ENCODE measurements at regions not wholly inside any gene's neighbourhood (a gene's known extent, or its start where the extent isn't known, plus 50 kb on each side); places are given as distances from the start of the nearest gene placed in this dataset.
"Not testable (repeated sequence)": the region's sequence is repeated elsewhere in the genome, so short reads cannot be mapped to it uniquely, and the experiment has no call there.

DNA sequence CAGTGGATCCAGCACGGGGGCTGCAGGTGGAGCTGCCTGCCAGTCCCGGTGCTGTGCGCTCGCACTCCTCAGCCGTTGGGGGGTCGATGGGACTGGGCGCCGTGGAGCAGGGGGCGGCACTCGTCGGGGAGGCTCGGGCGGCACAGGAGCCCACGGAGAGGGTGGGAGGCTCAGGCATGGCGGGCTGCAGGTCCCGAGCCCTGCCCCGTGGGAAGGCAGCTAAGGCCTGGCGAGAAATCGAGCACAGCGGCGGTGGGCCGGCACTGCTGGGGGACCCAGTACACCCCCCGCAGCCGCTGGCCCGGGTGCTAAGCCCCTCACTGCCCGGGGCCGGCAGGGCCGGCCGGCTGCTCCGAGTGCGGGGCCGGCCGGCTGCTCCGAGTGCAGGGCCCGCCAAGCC lies 52.3 kb upstream of the MARK1 start:
- DNase-seq: not testable (repeated sequence)

DNA sequence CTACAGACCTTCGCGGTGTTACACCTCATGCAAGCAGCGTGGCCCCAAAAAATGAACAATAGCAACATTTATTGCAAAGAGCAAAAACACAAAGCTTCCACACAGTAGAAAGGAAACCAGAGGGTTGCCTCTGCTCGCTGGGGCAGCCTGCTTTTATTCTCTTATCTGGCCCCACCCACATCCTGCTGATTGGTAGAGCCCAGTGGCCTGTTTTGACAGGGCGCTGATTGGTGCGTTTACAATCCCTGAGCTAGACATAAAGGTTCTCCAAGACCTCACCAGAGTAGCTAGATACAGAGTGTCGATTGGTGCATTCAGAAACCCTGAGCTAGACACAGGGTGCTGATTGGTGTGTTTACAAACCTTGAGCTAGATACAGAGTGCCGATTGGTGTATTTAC lies 52.8 kb upstream of the MARK1 start:
- DNase-seq: not testable (repeated sequence)

DNA sequence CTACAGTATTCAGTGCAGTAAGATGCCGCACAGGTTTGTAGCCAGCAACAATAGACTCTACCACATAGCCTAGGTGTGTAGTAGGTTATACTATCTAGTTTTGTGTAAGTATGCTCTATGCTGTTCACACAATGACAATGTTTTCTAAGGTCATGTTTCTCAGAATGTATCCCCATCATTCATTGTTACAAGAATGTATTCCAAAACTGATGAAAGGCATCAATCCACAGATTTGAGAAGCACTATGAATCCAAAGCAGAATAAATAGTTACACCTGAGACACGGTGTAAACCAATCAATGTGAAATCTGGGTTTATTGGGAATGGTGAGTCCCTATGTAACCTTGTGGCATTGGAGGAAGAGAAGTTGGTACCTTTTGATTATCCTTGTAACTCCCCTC lies 54.5 kb upstream of the MARK1 start:
- DNase-seq: no peak

DNA sequence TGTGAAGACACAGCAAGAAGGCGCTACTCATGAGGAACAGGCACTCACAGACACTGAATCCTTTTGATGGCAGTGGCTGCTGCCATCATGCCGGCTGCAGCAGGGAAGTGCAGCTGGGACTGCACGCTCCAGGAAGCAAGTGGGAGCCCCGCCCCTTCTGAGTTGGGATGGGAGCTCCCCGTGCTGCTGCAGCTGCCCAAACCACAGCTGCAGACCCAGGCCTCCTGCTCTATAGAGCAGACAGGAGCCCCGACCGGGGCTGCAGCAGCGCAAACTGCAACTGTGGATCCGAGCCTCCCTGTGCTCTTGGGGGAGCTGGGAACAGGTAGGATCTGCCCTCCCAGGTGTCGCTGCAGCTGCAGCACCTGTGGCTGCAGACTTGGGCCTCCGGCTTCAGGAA lies 65.2 kb upstream of the MARK1 start:
- no peak for DNase-seq

DNA sequence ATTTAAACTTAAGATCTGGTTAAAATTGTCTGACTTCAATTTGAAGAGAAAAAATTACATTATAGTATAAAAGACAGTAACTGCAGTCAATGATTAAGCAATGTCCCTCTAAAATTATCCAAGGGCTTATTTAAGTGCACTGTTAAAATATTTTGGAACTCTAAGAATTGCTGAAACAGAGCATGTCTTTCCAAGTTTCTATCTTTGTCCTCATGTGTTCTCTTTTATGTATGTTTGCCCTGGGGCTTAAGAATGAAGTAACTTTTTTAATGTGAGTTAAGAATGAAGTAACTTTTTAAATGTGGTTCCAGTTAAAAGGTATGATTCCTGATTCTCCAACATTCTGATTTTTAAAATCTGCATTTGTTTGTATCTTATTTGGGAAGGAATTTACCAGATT lies 69.0 kb upstream of the MARK1 start:
- DNase-seq: no peak

DNA sequence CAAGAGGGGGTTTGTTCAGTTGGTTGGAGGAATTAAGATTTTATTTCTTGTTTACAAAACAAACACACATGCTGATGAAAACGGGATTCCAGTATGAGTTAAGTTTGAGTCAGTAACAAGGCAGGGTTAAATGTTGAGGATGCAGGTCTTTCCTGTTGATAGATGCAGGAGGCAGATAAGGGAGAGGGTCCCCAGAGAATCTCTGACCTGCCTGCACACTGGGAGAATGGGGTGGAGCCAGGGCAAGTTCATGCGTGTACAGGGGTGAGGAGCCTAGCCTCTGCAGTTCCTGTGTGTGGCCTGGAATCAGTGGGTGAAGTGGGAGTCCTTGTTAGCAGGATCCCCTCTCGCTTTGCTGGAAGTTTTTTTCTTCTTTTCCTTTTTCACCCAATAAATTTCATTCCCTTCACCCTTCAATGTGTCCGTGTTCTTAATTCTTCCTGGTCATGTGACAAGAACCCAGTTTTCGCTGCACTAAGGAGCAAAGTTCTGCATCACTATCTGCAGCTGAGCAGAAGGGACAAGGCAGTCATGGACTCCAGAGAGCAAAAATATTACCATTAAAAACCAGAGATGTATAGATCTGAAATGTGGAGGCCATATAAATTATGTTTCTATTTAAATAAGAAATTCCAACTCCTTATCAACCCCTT lies 69.9 kb upstream of the MARK1 start:
- no peak for DNase-seq

DNA sequence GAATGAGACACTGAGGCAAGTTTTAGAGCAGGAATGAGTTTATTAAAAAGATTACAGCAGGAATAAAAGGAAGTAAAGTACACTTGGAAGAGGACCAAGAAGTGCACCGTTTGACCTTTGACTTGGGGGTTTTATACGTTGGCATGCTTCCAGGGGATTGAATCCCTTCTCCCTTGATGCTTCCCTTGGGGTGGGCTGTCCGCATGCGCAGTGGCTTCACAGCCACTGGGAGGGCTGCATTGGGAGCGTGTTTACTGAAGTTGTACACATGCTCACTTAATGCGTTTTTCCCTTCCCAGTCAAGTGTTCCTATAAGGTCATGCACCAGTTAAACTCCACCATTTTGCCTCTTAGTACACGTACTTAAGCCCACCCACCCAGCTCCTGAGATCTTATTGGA lies 72.4 kb upstream of the MARK1 start:
- no peak for DNase-seq

DNA sequence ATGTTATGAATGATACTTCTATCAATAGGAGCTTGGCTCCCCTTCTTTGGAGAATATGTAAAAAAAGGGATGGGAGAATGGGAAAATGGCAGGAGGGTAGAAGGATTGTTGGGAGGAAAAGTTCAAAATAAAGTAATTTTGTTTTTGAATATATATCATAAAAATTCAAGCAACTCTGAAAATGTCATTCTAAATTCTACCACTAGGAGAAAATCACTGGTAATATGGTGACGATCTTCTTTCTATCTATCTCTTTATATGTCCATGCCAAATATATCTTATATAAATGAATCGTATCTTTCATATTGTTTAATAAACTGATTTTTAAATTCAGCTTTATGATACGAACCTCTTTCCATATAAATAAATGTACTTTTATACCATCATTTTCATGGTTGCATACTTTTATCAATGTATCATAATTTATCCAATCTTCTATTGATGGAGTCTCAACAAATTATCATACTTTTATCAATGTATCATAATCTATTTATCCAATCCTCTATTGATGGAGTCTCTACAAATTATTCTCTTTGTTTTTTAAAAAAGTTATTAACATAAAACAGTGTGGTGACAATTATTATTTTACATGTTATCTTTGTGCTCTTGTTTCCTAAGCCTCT lies 73.7 kb upstream of the MARK1 start:
- no peak for DNase-seq

DNA sequence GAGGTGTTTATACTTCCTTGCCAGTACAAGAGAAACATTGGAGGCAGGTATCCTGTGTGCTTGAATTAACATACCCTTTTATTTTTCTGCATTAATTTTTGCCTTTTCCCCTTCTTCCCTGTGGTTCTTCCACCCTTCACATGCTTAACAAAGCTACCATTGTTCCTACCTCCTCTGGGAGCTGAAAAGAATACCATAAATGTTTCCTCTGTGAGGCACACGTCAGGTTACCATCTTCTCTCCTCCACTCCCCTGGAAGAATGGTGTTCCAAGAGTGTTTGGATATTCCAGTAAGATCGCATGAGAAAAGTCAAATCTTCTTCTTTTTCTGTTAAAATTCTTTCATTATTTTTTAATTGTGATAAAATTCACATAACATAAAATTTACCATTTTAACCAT lies 74.6 kb upstream of the MARK1 start:
- no peak for DNase-seq

DNA sequence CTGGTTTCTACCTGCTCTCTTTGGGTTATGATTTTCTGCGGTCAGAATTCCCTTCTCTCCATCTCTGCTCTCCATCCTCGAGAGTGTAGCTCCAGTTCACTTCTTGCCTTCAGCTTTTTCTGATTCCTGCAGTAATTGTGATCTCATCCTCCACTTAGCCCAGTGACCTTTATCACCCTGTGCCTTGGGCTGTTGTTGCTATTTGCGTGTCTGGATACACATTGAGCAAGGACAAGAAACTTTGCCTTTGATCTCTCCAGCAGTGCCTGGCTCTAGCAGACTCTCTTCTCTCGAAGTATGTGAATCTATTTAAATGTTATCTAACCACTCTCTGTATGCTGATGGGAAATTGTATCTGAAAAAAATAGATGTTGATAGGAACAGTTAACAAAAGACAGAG lies 76.4 kb upstream of the MARK1 start:
- no peak for DNase-seq

DNA sequence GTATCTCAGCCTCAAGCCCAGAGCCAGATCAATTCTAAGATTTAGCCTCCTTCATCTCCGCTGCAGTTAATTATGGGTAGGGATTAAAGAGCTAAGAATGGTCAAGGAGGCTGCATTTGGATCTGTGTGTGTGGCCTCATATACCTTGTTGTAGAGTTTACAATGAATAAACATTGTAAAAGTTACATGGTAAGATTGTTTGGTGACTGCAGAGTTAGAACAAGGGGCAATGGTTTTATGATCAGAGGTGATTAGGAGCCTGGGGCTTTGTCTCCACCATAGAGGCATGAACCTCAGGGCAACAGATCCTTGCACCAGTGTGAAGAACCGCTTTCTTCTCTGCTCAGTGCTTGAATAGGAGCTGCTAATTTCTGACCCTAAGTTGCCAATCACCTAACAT lies 77.0 kb upstream of the MARK1 start:
- no peak for DNase-seq

DNA sequence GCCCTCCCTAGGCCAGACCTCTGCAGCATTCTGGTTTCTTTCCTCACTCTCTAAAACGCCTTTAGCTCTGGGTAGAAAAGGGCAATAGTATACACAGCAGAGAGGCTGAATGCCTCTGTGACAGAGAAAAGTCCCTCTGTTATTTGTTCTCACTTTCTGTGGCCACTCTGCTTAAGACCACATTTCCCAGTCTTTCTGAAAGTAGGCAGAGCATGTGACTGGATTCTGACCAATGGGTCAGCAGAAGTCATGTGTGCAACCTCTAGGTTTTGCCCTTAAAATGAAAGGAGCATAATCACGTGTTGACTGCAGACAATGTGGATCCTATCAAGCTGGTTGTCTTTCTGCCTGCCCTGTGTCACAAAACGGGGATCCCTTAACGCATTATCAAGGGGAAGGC lies 79.7 kb upstream of the MARK1 start:
- DNase-seq: no peak

DNA sequence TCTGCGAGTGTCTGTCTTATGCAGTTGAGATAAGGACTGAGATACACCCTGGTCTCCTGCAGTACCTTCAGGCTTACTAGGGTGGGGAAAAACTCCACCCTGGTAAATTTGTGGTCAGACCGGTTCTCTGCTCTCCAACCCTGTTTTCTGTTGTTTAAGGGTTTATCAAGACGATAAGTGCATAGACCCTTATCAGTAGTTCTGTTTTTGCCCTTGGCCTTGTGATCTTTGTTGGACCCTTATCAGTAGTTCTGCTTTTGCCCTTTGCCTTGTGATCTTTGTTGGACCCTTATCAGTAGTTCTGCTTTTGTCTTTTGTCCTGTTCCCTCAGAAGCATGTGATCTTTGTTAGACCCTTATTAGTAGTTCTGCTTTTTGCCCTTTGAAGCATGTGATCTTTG lies 83.3 kb upstream of the MARK1 start:
- DNase-seq: not testable (repeated sequence)

DNA sequence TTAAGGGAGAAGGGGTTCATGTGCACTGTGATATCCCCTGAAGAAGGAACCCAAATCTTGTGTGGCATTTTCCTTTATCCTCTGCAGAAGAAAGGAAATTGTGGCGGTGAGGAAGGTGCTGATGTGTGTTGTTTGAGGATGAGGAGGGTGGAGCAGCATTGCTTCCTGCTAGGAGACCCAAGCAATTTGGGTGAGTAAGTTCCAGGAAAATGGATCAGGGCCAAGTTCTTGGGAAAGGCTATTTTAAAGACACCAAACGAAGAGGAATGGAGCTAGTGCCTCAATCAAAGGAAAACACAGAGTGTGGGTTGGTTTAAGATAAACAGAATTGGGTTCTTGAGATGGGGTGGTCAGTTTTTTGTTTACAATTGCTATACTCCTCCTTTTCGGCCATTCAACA lies 86.7 kb upstream of the MARK1 start:
- DNase-seq: no peak

DNA sequence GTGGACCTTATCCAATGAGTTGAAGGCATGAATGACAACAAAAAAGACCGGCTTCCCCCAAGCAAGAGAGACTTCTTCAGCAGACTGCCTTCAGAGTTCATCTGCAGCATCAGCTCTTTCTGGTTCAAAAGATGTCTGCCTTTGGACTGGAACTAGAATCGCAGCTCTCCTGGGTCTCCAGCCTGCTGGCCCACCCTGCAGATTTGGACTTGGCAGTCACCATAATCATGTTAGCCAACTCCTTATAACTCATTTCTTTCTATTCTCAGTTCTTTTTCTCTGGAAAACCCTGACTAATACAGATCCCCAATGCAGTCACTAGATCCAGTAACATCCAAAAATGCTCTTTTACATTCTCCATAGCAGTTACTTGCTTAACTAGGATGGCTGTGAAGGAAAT lies 89.2 kb upstream of the MARK1 start:
- no peak for DNase-seq

DNA sequence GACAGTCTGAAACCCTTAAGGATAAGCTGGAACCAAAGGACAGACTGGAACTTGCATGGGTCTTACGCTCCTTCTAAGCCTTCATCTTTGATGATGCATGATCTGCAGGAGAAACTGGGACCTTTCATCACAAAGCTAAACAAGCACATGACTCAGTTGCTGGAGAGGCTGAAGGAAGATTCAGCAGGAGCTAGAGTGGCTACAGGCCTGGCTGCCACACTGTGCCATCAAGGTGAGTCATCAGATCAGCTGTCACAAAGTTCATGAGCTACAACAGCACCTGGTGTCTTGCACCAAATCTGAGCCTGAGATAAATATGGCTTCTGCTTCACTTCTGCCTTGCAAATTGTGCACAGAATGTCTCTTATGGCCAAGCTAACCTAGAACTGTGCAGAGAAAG lies 95.5 kb upstream of the MARK1 start:
- DNase-seq: no peak

DNA sequence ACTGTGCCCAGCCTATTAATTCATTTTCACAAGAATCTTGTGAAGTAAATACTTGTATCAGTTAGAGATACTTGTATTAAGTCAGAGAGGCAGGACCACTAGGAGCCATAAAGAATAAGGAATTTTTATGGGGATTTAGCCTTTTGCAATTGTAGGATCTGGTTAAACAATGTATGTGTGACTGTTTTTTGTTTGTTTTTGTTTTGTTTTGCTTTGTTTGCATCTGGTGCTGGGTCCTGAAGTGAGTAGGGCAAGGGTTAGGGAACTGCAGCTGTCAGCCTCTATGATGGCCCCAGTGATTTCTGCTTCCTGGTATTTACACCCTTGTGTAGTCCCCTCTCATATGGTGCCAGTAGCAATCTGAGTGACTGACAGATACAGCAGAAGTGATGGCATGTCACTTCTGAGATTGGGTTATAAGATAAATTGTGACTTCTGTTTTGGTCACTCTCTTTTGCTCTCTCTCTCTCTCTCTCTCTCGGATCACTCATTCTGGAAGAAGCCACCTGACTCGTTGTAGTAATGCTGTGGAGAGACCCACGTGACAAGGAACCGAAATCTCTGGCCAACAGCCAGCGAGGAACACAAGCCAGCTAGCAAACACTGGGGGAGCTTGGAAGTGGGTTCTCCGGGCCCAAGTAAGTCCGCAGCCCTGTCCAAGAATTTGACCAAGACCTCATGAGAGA lies 96.2 kb upstream of the MARK1 start:
- DNase-seq: peak in 1 of 5 experiments; percentile 2

DNA sequence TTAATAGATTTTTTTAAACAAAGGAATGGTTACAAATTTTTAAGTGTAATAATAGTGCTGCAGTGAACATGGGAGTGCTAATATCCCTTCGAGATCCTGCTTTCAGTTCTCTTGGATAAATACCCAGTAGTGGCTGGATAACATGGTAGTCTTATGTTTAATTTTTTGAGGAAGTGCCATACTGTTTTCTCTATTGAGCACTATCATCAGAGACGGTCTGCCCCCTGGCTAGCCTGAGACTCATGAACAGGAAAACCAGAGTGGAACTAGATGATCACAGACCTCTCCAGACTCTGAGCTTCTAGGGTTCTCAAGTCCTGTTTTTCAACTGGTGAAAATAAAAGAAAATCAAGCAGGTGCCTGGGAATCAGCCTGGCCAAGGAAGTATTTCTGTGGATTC lies 97.3 kb upstream of the MARK1 start:
- DNase-seq: no peak

DNA sequence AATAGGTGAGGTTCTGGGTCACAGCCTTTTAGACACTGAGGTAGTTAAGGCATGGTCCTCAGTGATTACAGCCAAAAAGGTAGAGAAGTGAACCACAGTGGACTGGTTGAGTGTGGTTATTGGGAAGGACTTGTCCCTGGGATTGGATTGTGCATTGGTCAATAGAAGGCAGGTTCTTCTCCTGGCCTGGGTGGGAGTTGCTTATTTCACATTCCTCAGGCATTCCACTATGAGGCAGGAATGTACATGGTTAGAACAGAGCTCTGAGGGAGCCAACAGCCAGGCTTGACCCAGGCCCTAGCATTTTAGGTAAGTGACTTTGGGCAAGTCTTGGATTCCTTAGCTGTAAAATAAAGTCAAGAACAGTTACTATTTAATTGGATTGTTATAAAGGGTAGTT lies 97.9 kb upstream of the MARK1 start:
- no peak for DNase-seq

DNA sequence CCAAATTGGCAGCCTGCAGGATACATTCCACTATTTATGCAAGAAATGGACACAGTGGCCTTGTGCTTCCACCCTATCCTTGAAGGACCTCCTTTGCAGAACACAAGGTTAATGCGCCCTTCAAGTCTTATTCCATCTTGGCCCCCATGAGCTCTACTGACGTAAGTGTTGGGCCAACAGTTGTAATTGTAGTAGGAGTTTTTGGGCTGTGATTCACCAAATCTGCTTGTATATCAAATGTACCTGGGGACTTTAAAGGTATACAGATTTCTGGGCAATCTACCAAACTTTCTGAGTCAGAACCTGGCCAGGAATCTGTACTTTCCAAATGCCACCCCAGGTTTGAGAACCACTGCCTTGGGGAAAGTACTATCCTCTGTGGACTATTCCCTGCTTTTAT lies 100.9 kb upstream of the MARK1 start:
- no peak for DNase-seq

DNA sequence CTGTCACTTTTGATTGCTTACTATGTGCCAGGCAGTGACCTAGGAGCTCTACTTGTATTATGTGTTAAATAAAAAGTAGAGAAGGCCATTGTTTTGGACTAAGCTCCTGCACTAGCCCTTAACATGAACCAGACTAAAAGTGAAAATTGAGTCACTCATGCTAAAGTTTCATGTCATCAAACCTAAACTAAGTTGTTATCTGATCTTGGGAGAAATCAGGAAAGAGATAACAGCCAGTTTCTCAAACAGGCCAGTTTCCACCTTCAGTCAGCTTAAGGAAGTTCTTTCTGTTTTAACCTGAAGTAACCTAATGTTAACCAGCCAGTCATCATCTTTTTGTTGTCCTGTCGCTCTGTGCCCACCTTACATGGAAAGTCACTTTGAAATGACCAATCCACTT lies 102.1 kb upstream of the MARK1 start:
- peak in 1 of 5 experiments; percentile 37 for DNase-seq

DNA sequence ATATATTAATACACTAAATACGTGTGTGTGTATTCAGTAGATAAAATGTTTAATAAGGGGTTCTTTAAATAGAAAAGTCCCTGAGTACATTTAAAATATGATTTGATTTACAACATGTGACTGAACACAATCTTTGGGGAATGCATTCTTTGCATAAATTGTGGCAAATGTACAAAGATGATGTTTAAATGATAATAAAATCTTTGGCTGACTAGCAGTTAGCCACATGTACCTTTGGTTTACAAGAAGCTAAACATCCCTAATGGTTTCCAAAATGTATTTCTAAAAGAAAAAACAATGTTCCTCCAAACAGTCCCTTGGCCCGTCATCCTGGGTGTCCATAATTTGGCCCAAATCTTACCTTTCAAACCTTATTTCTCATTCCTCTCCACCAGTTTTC lies 106.4 kb upstream of the MARK1 start:
- DNase-seq: no peak

DNA sequence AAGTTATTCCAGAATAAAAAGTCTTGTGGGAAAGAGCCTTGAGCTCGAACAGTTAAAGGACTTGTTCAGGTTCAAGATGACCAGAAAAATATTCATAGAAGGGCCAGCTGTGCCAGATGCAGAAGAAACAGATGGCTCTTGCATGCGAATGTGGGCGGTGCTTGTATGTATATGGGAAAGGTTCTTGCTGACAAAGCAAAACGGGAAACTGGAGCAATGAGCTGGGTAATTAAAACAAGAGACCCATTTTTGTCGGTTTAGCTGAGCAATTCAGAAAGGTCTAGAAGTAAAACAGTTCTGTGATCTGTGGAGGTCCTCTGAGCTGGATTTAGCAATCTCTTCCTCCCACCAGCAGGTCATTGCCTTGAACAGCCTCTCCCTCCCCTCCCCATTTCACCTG lies 107.2 kb upstream of the MARK1 start:
- DNase-seq: no peak

DNA sequence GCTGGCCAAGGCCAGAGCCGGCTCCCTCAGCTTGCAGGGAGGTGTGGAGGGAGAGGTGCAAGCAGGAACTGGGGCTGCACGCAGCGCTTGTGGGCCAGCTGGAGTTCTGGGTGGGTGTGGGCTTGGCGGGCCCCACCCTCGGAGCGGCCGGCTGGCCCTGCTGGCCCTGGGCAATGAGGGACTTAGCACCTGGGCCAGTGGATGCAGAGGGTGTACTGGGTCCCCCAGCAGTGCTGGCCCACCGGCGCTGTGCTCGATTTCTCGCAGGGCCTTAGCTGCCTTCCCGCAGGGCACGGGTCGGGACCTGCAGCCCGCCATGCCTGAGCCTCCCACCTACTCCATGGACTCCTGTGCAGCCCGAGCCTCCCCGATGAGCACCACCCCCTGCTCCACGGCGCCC lies 115.6 kb upstream of the MARK1 start:
- not testable (repeated sequence) for DNase-seq

DNA sequence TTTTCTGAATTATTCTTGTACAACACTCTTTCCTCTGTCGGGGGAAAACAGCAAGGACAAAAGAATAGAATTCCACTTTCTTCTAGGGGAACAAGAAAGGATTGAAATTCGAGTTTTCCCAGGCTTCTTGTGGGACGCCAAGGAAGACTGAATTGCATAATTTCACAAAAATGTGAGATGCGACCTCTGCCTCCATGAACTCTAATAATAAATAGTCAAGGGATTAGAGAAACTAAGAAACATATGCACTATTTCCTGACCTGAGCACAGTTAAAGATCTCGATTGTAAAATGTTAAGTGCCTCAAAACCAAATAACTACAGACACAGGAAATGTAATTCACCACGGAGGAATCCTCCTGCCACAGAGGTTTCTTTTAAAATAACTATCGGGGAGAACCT lies 117.3 kb upstream of the MARK1 start:
- DNase-seq: no peak

Measured in T-helper 2 cell (primary cell).